B cell (primary cell): ENCODE measurements at regions not wholly inside any gene's neighbourhood (a gene's known extent, or its start where the extent isn't known, plus 50 kb on each side); places are given as distances from the start of the nearest gene placed in this dataset.
A peak's percentile ranks its signal among the peaks of the same experiment; 100 is the strongest.

Experiments
- ATAC-seq: fragments of 200-7000 bp; cut with Tn5 transposase; one replicate; pipeline ENCODE4 v1.10.0; 2021; ENCODE audit warnings: low read depth, mild to moderate bottlenecking, moderate number of reproducible peaks, moderate library complexity
- CTCF ChIA-PET: fragments of 350-600 bp; sonication (Branson Sonifier 250); formaldehyde crosslinking; loops from one replicate; lab custom pipeline; 2021; ENCODE audit warnings: antibody characterized with exemption, inconsistent platforms; lab: Charles Lee
- POLR2A ChIA-PET: fragments of 350-600 bp; sonication (Branson Sonifier 250); formaldehyde crosslinking; loops from one replicate; lab custom pipeline; 2021; ENCODE audit warnings: antibody characterized with exemption; lab: Charles Lee
- DNase-seq: peaks from one replicate; pipeline ENCODE4 v3.0.0; 2013
- H2AFZ ChIP-seq: 2 replicates; pipeline ENCODE4 v1.6.1; 2012; ENCODE audit warnings: mild to moderate bottlenecking, low read depth, low read length; ENCODE audit not compliant: insufficient read depth, poor library complexity, severe bottlenecking
- H3K27ac ChIP-seq, 2 donors: 1 replicate in 1 of 2; 2 replicates in 1 of 2; pipeline ENCODE4 v1.5.1; 2012 to 2013; ENCODE audit warnings: low read length in 2 of 2, mild to moderate bottlenecking in 2 of 2, moderate library complexity in 1 of 2
- H3K27me3 ChIP-seq, 4 experiments: fragments of 200-600 bp in 1 of 4; sonication (generic) in 1 of 4; replicated peaks in 1 of 4; 1 replicate in 2 of 4; 2 replicates in 2 of 4; pipeline versions ENCODE4 v1.6.1 to v1.7.0; 2013 to 2016; ENCODE audit warnings: low read length in 3 of 4, mild to moderate bottlenecking in 2 of 4, mixed read lengths in 1 of 4, moderate library complexity in 1 of 4; ENCODE audit not compliant: insufficient read depth in 4 of 4, control insufficient read depth in 3 of 4; ENCODE audit errors: control extremely low read depth in 1 of 4
- H3K36me3 ChIP-seq, 2 experiments: replicated peaks in 1 of 2; 1 replicate in 1 of 2; 2 replicates in 1 of 2; pipeline versions ENCODE4 v1.6.1 to v1.7.1; 2013; ENCODE audit warnings: low read length in 1 of 2; ENCODE audit not compliant: insufficient read depth in 2 of 2, control insufficient read depth in 1 of 2; ENCODE audit errors: control extremely low read depth in 1 of 2, extremely low read depth in 1 of 2
- H3K4me1 ChIP-seq, 2 donors: fragments of 200-600 bp in 1 of 2; sonication (generic) in 1 of 2; 1 replicate in 1 of 2; 2 replicates in 1 of 2; pipeline versions ENCODE4 v1.5.1 to v1.6.1; 2013 to 2017; ENCODE audit warnings: low read length in 2 of 2; ENCODE audit not compliant: control insufficient read depth in 2 of 2, insufficient read depth in 2 of 2
- H3K4me2 ChIP-seq: replicated peaks from 2 replicates; pipeline ENCODE3; 2012; ENCODE audit warnings: mild to moderate bottlenecking, low read depth, low read length; ENCODE audit not compliant: poor library complexity, severe bottlenecking
- H3K4me3 ChIP-seq, 5 experiments: fragments of 200-600 bp in 1 of 5; sonication (generic) in 1 of 5; 1 replicate in 3 of 5; 2 replicates in 2 of 5; pipeline versions ENCODE4 v1.5.1 to v1.7.0; 2011 to 2016; ENCODE audit warnings: low read length in 4 of 5, mild to moderate bottlenecking in 4 of 5, low read depth in 2 of 5, control low read depth in 1 of 5, moderate library complexity in 1 of 5; ENCODE audit not compliant: insufficient read depth in 1 of 5; ENCODE audit errors: control extremely low read depth in 1 of 5, extremely low read depth in 1 of 5
- H3K79me2 ChIP-seq: fragments of 200-600 bp; sonication (generic); one replicate; pipeline ENCODE4 v1.6.0; 2016; ENCODE audit warnings: low read length; ENCODE audit not compliant: control insufficient read depth, insufficient read depth
- H3K9ac ChIP-seq: fragments of 200-600 bp; sonication (generic); 2 replicates; pipeline ENCODE4 v1.6.1; 2017; ENCODE audit warnings: mild to moderate bottlenecking, low read length, moderate library complexity
- H3K9me3 ChIP-seq, 3 donors: one replicate each; pipeline versions ENCODE4 v1.6.1 to v1.7.1; 2013; ENCODE audit warnings: low read length in 2 of 3; ENCODE audit not compliant: control insufficient read depth in 2 of 3, insufficient read depth in 1 of 3; ENCODE audit errors: control extremely low read depth in 1 of 3
- H4K20me1 ChIP-seq: 2 replicates; pipeline ENCODE4 v1.6.0; 2012; ENCODE audit warnings: mild to moderate bottlenecking, low read length; ENCODE audit not compliant: insufficient read depth, control insufficient read depth, poor library complexity, severe bottlenecking
- H3K27ac Mint-ChIP-seq: one replicate; pipeline ENCODE4 v1.8.0; 2021; ENCODE audit warnings: mixed read lengths
- H3K27me3 Mint-ChIP-seq: one replicate; pipeline ENCODE4 v1.8.0; 2021; ENCODE audit warnings: mixed read lengths
- H3K4me1 Mint-ChIP-seq: one replicate; pipeline ENCODE4 v1.8.0; 2021; ENCODE audit warnings: mixed read lengths
- H3K4me3 Mint-ChIP-seq: one replicate; pipeline ENCODE4 v1.8.0; 2021; ENCODE audit warnings: mixed read lengths
- H3K9me3 Mint-ChIP-seq: one replicate; pipeline ENCODE4 v1.8.0; 2022; ENCODE audit warnings: mixed read lengths; ENCODE audit not compliant: insufficient read depth
- CTCF ChIP-seq: fragments of 200-600 bp; IDR thresholded peaks from one replicate; pipeline ENCODE4 v1.8.0; 2022; ENCODE audit warnings: antibody characterized with exemption, mild to moderate bottlenecking
- EZH2 ChIP-seq: IDR thresholded peaks from 2 replicates; pipeline ENCODE4 v1.6.1; 2012; ENCODE audit warnings: borderline replicate concordance, low read depth, mild to moderate bottlenecking, moderate library complexity, low read length; ENCODE audit not compliant: insufficient read depth, poor library complexity, severe bottlenecking
- WGBS: methylation state at CpG from one replicate; pipeline ENCODE4 v1.1.5; 2013; ENCODE audit warnings: missing lambda C conversion rate; ENCODE audit not compliant: insufficient coverage; 5-methylcytosine and 5-hydroxymethylcytosine counted together
- intact Hi-C: fragments of 100-400 bp; cut with micrococcal nuclease; formaldehyde crosslinking; loops from one replicate; pipeline ENCODE4 v1.10.0; 2022

- CTCF ChIA-PET: no interaction called here
- DNase-seq (no peak), ATAC-seq (no peak)
- H3K4me1 Mint-ChIP-seq: no peaks in the 10 kb centered on the region
- no peak overlapping the region for H3K9ac ChIP-seq
- H4K20me1 ChIP-seq: no peaks in the 10 kb centered on the region
- 100% methylated on average over 2 of the region's 2 CpGs for WGBS
- no peaks in the 10 kb centered on the region for H3K36me3 ChIP-seq
- POLR2A ChIA-PET: no interaction called here
- no peaks in the 10 kb centered on the region for H3K27me3 ChIP-seq
- no peak overlapping the region for H3K27ac Mint-ChIP-seq
- H3K27me3 Mint-ChIP-seq: no peaks in the 10 kb centered on the region
- no peak overlapping the region for H3K4me2 ChIP-seq
- H3K4me1 ChIP-seq: no peaks in the 10 kb centered on the region
- H3K9me3 Mint-ChIP-seq: no peaks in the 10 kb centered on the region
- H3K27ac ChIP-seq: no peak overlapping the region
- H3K9me3 ChIP-seq: no peaks in the 10 kb centered on the region
- intact Hi-C loops: no loop called here
- no peak overlapping the region for H3K4me3 Mint-ChIP-seq
- TF ChIP-seq CTCF: no peak
- TF ChIP-seq EZH2: no peak
- no peaks in the 10 kb centered on the region for H3K79me2 ChIP-seq
- no peak overlapping the region for H2AFZ ChIP-seq
- no peak overlapping the region for H3K4me3 ChIP-seq
Observed at GRCh38 chrX:46433892-46434291, 111.3 kb downstream of the ZNF674 start.

DNA sequence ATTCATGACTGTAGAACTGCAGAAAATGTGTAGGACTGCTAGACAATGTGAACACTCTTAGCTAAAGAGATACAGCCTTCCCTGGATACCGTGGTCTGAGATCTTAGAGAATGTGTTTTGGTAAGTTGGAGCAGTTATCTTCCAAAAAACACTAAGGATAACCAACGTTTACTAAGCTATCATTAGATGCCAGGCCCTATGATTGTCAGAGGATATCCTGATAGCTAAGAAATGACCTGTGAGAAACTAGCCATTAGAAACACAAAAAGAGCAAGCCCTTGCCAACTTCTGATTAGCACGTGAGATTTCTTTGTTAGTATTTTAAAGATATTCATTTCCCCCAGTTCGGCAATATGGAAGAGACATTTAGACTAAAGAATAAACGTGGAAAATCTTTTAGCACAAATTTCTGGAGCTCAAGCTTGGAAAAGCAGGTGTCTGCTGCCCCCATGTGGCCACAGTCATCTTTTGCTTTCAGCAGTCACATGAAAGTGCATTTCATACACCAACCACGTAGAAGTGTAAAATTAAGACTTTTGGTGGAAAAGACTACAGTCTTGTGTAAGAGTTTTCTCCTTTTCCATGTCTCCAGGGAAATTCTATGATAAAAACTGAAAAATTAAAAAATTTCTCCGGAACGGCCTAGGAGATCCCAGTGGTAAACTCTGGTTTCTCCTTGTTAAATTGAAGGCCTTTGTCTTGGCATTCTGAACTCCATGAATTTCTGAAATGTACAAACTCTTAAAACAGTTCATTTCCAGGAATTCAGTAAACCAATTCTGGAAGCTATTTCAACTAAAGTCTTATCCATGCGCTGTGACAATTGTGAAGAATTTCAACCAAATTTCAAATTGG, 136.4 kb downstream of the ZNF674 start:
- peak; percentile 55 for DNase-seq
- Histone ChIP-seq H3K4me1 (no peaks in the 10 kb centered on the region), H2AFZ (no peak overlapping the region), H3K4me3 (no peak overlapping the region), H3K79me2 (no peaks in the 10 kb centered on the region), H3K27me3 (no peaks in the 10 kb centered on the region), H3K27ac (no peak overlapping the region), H3K4me2 (no peak overlapping the region), H3K36me3 (no peaks in the 10 kb centered on the region), H4K20me1 (no peaks in the 10 kb centered on the region), H3K9ac (no peak overlapping the region), H3K9me3 (no peaks in the 10 kb centered on the region)
- Mint-ChIP-seq H3K4me1 (no peaks in the 10 kb centered on the region), H3K9me3 (no peaks in the 10 kb centered on the region), H3K27ac (no peak overlapping the region), H3K4me3 (no peak overlapping the region), H3K27me3 (no peaks in the 10 kb centered on the region)
- WGBS: no CpG with 5 or more reads among the region's 9 CpGs
- CTCF ChIA-PET: interaction anchor here (0.8 to 2.1 kb wide), 16 partner anchors 11 to 1090 kb away, joined by 3 to 23 read pairs (median 4); no protein-coding TSS in a partner anchor
- no peak for ATAC-seq
- intact Hi-C loops: loop anchor here (10.0 kb wide), 1 partner anchor 604 kb away; no protein-coding TSS in a partner anchor
- no peak for TF ChIP-seq EZH2
- TF ChIP-seq CTCF: peak; percentile 78
- POLR2A ChIA-PET: no interaction called here
